AG04449 (cell line): ENCODE measurements at regions not wholly inside any gene's neighbourhood (a gene's known extent, or its start where the extent isn't known, plus 50 kb on each side); places are given as distances from the start of the nearest gene placed in this dataset.

Source experiments
- CTCF ChIA-PET: fragments of 350-600 bp; formaldehyde crosslinking; extraction: SDS; loops from one replicate; lab custom pipeline; 2021; ENCODE audit warnings: antibody characterized with exemption; lab: Yijun Ruan, JAX
- POLR2A ChIA-PET: fragments of 400-600, 350-600 bp; formaldehyde crosslinking; extraction: SDS; loops from one replicate; lab custom pipeline; 2020; ENCODE audit warnings: antibody characterized with exemption, inconsistent platforms; lab: Yijun Ruan, JAX
- DNase-seq: peaks from one replicate; pipeline ENCODE4 v3.0.0-alpha.2; 2010; ENCODE audit warnings: low read depth, low spot score
- H3K4me3 ChIP-seq: 2 replicates; pipeline ENCODE4 v1.5.1; 2011; ENCODE audit warnings: low read depth, mild to moderate bottlenecking, control low read depth, low read length
- CTCF ChIP-seq: IDR thresholded peaks from one replicate; pipeline ENCODE4 v1.5.1; 2011; ENCODE audit warnings: mild to moderate bottlenecking, moderate library complexity, low read length, control low read depth, inconsistent platforms; ENCODE audit not compliant: insufficient read depth; ENCODE audit errors: missing control alignments

- no peak overlapping the region for H3K4me3 ChIP-seq
- ChIA-PET POLR2A (no interaction called here), CTCF (interaction anchor here (1.4 kb wide), 1 partner anchor 10 kb away, joined by 3 read pairs; no protein-coding TSS in a partner anchor)
- DNase-seq: no peak
- TF ChIP-seq CTCF: no peak
Observed at GRCh38 chr13:92938486-92939020, 288.1 kb upstream of the GPC6 start.

DNA sequence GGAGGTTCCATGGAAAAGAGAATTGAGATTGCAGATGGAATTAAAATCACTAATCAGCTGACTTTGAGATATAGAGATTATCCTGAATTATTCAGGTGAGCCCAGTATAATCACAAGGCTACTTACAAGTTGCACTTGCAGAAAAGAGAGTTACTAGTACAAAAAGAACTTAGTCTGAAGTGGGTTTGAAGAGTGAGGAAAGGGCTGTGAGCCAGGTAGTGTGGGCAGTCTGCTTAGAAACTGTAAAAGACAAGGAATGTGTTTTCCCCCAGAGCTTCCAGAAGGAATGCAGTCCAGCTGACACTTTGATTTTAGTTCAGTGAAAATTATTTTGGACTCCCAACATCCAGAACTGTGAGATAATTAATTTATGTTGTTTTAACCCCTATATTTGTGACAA lies 285.4 kb upstream of the GPC6 start:
- ChIA-PET CTCF (no interaction called here), POLR2A (no interaction called here)
- no peak for TF ChIP-seq CTCF
- H3K4me3 ChIP-seq: no peak overlapping the region
- DNase-seq: no peak

GRCh38 chr13:92947770-92948434 lies 278.7 kb upstream of the GPC6 start:
- ChIA-PET POLR2A (no interaction called here), CTCF (interaction anchor here (0.8 kb wide), 1 partner anchor 8 kb away, joined by 3 read pairs; no protein-coding TSS in a partner anchor)
- no peak for DNase-seq
- H3K4me3 ChIP-seq: no peak overlapping the region
- no peak for TF ChIP-seq CTCF

DNA sequence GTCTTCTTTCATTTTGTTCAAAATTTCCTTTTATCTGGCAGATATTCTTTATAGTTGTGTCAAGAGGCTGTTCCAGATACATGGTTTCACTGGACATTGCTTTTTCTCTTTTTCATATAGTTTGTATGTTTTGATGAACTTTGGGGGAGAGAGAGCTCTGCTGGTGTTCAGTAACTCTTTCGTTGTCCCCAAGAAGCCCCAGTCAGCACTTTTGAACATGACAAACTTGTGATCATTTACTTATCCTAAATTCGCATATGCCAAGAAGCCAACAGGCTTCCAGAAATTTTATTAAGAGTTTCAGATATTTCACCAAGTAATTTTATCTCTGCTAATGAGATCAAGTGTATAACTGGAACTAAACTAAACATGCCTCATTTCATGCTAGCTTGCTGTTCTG lies 275.8 kb upstream of the GPC6 start:
- no peak for TF ChIP-seq CTCF
- ChIA-PET POLR2A (no interaction called here), CTCF (no interaction called here)
- H3K4me3 ChIP-seq: no peak overlapping the region
- DNase-seq: no peak

GRCh38 chr13:92951273-92951890 lies 275.2 kb upstream of the GPC6 start:
- ChIA-PET CTCF (no interaction called here), POLR2A (no interaction called here)
- no peak for DNase-seq
- no peak for TF ChIP-seq CTCF
- no peak overlapping the region for H3K4me3 ChIP-seq

DNA sequence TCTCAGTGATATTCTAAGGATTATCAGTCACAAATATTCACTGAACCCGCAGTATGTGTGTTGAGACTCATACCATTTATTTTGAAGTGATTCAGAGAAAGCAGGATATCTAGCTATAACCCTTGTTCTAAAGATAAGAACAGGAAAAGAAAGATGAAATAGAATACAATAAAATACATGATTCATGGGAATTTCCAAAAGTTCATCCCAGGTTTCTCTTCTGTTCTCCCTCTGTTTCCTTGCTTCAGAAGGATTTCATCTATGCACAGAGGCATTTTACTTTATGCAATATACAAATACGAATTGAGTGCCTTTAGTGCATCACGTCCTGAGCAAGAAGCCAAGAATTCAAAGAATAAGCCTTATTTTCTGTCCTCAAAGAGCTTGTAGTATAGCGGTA lies 274.4 kb upstream of the GPC6 start:
- ChIA-PET CTCF (no interaction called here), POLR2A (no interaction called here)
- TF ChIP-seq CTCF: no peak

More for the DNA sequence above, 274.4 kb upstream of the GPC6 start:
- no peak for DNase-seq
- no peak overlapping the region for H3K4me3 ChIP-seq
